GM21723 (cell line): ENCODE measurements at regions not wholly inside any gene's neighbourhood (a gene's known extent, or its start where the extent isn't known, plus 50 kb on each side); places are given as distances from the start of the nearest gene placed in this dataset.

Experiments
- ATAC-seq: cut with Tn5 transposase; IDR thresholded peaks from one replicate; pipeline ENCODE4 v1.9.1; 2021; ENCODE audit warnings: mild to moderate bottlenecking, moderate library complexity; ENCODE audit not compliant: unreplicated experiment

DNA sequence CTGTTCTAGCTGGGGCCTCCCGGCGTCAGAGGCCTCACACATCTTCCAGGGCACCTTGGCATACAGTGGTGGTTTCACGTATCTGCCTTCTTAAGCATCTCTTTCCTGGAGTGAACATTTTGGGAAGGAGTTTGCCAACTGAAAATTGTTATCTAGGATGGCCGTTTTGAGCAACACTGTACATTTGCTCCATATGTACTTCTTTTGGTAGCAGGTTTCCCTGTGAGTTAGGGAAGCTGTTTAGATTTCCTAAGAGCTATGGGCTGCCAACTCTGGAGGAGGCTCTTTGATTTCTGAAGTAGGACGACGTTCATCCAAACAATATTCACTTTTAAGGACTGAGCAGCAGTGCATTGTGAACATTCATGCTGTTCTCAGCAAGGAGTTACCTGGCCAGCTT, 665.9 kb downstream of the SQOR start:
- no peak for ATAC-seq

DNA sequence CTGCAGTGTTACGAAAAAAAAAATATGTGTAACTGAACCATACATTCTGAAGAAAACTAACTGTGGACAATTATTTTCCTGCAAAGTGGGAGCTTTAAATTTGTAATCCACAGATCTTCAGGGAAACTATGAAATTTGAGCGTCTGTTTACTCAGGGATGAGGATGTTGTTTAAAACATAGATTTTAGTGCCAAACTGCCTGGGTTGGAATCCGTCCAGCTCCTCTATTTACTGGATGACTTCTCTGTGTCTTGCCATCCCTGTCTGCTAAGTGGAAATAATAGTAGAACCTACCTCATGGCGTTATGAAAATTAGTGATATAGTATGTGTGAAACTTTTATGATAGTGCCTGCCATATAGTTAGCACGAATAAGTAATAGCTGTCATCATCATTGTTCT, 666.5 kb downstream of the SQOR start:
- no peak for ATAC-seq

DNA sequence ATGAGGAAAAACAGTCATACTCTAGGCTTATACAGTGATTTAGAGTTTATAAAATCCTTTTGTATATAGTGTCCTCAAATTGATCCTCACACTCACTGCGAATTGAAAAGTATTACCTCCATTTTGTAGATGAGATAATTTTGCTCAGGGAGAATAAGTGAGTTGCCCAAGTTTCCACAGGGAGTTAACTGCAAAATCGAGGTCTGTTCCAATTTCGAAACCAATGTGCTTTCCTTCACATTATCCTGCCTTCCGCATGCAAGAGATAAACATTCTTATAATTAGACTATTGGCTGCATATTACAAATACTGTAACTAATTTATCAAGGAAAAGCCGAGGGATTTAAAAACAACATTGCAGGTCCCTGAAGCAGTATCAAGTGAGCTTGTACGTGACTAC, 667.0 kb downstream of the SQOR start:
- no peak for ATAC-seq

DNA sequence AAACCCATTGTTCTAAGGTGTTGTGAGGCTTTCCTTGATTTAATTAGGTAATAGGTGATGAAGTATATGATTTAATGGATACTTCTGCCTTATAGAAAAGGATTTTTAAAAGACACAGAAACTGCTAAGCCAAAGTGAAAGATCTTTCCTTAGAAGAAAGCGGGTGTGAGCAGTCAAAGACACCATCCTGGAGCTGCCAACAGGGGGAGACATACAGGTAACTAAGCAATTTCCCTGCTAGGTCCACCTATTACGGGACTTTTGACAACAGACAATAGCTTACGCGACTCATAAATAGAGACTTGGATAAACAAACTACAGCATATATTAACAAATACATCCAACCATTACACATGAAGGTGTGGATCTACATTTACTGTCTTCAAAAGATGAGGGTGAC, 669.5 kb downstream of the SQOR start:
- no peak for ATAC-seq

DNA sequence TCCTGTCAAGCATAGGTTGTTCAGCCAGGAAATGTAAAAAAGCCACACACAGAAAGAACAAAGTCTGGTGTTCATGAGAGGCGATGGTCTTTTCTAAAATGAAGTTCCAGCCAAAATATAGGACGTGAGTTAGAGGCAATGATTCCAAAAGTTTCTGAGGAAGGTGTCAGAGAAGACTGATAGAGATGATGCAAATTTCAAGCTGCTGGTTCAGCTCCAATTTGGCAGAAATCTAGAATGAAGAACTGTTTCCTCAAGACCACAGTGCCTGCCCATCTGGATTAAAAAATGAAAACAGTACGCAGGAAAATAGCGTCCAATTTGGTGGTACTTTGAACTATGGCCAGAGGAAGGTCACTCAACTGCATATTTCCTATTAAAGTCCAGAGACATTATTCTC, 672.9 kb downstream of the SQOR start:
- ATAC-seq, result no peak

DNA sequence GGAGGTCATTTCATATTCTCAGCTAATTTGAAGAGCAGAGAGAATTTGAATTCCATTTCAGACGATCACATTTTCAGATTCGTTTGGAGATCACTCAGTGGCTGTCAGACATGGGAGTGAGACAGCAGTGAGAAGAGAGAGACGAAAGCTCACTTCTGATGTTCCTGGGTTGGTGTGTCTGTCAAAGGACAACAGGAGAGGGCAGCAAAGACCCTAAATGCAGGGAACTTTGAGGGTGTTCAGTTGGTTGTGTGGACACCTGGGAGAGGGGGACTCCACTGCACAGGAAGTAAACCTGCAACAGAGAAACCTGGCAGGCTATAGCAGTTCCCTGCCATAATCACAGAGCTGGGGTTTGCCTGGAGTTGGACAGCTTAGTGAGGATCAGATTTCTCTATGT, 675.1 kb downstream of the SQOR start:
- ATAC-seq, result no peak

DNA sequence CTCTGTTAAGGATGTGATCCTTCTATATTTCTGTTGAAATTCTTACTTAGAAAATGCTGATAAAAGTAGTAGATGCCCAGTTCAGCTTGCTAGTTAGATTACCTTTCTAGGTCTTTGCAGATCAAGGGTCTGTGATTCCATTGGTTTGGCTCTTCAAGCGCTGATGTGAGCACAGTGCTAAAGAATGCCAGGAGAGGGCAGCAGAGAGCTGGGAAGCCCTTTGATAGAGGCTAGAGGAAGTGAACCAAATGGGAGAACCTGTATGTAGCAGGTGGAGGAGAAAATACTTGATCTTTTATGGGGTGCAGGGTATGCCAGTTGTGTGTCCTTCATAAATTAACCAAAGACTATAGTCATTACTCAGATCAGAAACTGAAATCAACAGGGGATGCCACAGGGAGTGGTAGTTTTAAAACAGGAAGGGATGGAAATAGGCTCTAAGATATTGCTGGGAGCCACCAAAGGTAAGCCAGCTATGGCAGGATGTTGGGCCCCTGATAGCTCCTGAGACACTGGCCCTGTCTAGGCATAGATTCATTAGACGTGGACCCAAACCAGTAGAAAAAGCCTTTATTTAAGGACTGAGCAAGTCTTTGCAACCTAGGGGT, 677.4 kb downstream of the SQOR start:
- peak; percentile 95 for ATAC-seq

DNA sequence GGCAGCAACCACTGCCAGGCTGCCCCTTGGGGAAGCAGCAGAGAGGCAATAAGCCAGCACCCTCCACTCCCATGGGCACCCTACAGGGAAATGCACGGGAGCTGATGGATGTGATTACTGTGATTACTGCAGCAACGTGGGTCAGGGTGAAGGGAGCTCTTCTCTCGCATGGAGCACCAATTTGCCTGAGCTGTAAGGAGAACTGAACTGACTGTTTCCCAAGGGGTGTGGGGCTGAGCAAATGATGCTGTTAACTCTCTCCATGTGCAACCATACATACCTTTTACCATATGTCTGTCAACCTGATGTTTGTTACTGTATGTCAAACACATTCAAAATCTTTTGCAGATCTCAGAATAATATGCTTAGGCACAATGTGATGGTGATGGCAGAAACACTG, 680.6 kb downstream of the SQOR start:
- no peak for ATAC-seq

DNA sequence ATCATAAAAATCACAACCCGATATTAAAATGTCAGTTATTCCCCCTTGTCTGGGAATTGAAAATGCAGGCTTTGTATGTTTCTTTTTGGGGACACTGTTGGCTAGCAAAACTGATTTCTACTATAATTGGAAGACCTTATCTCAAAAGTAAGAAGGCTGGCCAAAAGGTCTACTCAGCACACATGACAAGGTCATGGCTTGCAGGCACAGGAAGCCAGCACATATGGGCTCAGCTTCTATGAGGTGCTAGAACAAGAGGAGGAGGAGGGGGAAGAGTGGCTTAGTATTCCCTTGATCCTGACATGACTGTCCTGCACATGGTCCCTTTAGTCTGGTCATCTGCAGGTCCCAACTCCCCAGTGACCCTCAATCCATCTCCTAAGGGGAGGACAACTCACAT, 681.2 kb downstream of the SQOR start:
- no peak for ATAC-seq

DNA sequence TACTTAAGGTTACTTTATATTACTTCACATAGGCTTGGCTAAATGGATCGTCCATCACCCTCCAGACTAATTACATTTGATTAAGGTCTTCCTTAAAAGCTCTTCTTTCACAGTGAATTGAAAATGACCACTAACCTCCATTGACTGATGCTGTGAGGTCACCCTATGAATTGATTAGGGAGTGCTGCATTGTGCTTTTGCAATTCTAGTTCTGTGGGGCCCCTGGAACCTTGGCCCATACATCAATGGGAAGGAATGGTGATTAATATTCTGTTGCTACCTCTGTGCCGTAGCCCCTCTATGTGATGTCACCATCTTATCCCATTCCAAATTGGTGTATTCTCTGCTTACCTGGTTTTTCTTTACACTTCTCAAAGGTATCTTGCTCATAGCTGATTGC, 682.2 kb downstream of the SQOR start:
- no peak for ATAC-seq

DNA sequence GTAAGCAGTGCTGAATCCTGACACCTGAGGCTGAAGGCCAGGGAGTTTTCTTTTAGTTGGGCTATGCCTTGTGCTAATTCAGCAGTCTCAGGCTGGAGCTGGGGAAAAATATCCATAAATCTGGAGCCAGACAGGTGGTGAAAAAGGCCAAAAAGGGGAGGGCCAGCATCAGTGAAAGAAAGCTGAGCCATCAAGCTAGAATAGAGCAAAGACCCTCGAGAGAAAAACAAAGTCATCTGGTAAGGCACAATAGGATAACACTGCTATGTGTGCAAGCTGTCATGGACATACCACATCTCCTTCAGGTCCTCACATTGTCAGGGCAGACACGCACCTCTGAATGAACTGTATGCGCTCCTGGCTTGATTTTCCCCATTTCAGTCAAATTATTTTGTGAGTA, 687.9 kb downstream of the SQOR start:
- ATAC-seq, result no peak

DNA sequence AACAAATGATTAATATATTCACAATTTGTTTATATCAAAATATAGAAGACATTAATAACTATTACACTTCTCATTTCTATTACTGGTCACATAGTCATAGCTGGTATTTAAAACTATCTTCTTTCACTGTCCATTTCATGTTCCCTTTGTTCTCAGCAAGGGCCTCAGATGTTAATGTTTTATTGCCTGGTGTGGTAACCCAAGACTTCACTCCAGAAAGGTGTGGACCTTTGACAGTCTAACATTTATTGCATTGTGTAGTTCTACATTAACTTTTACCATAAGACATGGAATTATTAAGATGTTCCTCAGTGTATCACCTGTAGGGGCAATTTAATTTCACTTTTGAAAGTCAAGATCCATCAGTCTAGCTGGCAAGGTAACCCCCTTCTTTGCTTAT, 691.3 kb downstream of the SQOR start:
- ATAC-seq, result no peak

DNA sequence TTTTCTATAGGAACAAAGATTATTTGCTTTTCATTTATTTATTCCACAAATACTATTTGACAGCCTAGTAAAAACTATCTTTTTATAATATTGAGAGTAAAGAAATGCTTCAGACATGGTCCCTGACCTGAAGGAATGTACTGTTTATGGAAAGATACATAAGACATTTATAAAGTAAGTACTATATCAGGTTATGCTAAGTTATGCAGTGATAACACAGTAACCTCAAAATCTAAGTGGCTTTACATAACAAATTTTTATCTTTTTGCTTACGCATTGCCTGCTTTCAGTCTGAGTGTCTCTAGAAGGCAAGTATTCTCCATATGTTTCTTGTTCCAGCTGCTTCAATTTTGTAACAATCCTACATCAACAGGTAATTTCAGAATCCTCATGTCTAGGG, 694.0 kb downstream of the SQOR start:
- ATAC-seq, result no peak

DNA sequence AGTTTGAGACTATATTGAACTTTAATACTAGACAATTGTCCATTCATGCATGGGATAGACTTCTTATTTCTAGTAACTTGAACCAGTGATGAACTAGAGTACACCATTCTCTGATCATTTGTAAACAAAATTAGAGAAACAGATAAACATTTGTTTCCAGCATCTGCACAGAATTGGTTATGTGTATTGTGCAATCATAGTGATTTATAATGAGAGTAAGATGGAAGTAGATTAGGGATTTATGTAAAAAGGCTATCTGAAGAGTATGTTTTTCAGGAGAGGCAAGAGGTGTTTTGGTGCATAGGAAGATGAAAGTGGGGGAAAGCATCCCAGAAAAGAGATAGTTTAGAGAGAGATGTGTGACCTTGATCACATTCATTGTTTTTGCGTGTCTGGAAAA, 695.0 kb downstream of the SQOR start:
- no peak for ATAC-seq

DNA sequence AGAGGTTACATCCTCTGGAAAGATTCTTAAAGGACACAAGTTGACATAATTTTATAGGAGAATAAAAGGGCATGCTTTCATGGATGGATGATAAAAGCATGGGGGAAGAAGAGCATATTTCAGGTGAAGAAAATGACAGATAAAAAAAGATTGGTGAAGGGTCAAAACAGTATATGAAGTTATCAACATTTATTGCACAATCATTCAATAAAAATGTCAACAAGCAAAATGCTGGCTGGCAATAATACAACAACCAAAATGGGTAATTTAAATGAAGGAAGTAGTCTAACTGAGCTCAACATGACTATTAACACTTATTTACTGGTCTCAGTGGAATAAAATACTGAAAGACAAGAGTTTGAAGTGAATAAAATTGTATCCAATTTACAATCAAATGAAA, 696.7 kb downstream of the SQOR start:
- no peak for ATAC-seq

DNA sequence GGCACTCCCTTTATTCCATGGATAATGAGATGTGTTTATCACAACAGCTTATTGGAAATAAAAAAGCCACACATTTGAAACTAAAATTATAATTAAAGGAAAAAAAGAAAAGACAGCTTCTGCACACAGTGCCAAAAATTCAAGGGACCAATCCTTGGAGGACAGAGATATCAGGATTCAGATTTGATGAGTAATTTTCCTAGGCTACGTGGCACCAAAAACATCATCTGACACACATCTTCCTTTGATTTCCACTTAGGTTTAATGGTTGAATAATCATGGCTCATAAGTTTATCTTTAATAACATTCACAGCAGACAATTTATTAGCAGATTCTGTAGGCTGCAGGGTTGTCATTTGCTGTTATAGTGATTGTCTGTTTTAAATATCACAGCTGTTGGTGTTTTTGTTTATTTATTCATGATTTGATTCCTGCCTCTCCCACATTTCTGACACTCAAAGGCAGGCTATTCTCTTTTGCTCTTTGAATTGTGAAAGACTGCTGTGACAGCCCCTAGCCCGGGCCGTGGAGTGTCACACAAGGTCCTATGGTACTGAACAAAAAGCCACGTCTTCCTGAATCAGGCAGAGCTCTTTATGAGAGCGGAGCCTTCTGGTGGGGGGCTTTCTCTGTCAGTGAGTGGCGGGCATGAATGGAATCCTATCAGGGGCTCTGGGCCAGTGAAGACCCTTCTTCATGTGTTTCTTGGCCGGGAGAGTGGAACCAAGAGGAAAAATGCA, 708.5 kb downstream of the SQOR start:
- no peak for ATAC-seq

DNA sequence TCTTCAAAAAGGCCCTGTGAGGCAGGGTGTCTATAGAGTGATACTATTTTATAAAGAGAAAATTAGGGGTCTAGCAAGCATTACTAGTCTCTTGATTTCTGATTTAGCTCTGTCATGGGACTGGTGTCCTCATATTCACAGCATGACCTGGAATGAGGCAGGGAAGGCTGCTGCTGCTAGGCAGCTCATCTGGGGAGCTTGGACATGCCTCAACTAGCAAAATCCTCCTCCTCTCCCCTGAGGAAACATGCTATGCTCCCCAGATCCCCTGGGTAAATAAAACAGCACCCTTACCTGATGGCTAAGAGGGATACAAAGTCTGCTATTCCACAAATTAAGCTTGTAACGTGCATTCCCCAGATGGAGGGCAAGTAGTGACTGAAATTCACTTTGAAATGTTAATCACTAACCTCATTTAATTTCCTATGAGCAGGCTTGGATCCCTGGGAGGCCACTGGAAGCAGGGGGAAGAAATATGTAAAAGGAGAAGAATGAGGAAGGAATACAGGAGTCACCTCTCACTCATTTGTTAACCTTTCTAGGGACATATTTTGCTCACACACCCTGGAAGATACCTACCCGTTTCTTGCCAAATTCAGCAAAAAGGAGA, 709.4 kb downstream of the SQOR start:
- ATAC-seq, result no peak

DNA sequence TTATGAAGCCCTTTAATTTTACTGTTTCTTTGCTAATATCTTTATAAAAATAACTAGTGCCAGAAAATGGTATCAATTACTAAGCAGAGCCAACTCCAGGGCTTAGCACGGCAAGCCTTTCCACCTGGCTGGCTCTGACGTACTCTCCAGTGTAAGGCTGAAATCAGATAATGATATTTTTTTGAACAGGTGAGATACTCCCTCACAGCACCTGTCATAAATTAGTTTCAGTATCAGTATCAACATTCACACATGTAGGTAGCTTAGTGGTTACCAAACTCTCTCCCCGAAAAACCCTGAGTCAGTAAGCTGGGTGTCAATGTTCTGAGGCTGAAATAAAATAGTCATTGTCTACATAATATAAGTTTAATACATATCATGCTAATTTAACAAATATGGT, 710.1 kb downstream of the SQOR start:
- ATAC-seq, result no peak

DNA sequence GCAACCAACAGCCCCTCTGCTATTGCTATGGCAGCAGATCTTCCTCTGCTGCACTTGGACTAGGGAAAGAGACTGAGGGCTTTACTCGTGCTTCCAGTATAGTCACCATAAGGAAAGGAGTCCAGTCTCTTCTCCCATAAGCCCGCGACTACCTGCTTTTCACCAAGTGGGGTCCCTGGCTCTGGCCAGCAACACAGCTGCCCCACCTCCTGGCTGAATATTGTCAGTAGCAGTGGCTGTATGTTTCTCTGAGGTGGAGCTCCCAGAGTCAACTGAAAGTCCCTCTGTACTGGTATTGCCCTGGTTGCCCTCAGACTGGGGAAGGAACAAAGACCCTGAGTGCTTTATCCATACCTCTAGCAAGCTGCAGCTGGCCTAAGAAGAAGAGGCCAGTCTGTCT, 719.6 kb downstream of the SQOR start:
- no peak for ATAC-seq

DNA sequence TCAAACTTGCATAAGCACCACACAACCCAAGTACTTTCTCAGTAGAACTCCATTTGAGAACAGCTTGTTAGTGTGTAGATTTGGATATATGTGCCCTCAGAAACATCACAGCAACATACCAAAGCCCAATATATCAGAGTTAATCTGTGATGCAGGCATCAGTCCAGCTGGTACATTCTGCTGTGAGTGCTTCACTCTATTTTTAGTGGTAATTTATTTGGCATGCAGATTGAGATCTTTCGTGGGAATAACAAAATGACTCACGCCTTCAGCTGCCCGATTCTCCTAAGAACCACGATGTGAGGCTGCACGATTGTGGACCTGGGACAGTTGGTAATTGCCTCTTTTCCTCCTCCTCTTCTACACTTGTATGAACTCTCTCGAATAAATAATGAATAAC, 730.7 kb downstream of the SQOR start:
- ATAC-seq, result no peak

DNA sequence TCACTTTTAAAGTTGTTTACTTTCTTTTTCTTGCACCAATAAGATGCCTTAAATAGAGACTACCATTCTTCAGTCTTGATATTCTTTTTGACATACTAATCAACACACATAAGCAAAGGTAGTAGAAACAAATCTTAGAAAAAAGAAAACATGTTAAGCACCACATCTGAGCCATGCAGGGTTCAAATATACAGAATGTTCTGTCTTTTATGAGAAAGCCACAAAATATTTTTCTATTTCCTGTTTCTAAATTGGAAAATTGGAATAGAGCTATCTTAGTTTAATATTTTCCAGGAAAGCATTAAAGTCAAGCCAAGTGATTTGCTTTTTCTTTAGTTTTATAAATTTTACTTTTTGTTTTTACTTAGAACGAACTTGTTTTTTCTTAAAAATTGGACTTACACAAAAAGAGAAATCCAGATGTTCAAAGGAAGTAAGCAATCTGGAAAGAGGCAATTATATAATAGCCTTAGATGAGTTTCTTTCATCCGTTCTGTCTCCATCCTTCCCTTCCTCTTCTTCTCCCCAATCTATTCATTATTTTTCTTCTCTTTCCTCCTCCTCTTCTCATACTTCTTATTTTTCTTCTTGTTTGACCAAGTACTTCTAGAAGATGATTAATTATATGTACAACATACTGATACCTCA, 731.7 kb downstream of the SQOR start:
- ATAC-seq, result no peak

DNA sequence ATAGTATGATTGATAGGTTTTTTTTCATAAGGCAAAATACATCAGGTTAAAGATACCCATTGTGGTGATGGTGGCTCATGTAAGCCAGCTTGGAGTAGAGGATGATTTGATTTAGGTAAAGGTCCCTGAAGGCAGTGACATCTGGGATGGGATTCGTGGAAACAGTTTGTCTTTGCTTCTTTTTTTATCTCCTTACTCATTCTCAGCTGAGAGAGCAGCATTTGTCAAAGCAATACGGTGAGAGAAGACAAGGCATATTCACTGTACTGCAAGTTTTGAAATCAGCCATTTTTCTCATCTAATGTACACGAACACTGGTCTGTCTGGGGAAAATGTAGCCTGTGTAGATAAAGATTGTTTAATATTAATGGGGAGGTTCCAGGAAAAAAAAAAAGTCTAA, 749.1 kb downstream of the SQOR start:
- ATAC-seq, result no peak
